ENCODE measurements at regions not wholly inside any gene's neighbourhood (a gene's known extent, or its start where the extent isn't known, plus 50 kb on each side); places are given as distances from the start of the nearest gene placed in this dataset.

DNA sequence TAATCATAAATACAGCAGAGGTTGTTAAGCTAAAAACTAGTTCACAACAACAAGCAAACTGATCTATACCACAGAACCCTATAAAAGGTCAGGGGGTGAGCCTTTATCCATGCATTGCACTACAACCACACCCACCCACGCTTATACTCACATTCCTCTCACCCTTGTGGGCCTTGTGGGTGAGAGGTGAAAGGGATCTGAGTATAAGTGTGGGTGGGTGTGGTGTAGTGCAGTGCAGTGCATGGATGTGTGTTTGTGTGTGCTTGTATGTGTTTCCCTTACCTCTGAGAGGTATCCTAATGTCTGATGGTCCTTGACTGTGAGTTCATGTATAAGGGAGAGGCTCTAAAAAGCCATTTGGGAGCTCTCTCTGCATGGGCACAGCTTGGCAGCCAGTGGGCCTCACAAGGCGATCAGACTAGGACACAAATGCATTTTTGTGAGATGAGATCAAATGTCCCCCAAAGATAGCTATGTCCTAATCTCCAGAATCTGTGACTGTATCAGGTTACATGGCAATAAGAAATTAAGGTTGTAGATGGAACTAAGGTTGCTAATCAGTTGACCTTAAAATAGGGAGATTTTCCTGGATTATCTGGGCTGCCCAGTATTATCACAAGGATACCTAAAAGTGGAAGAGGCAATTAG is 95.5 kb upstream of the DPT start:
- peaks cover 3% of the 10 kb centered on the region for H3K27me3 Mint-ChIP-seq (ENCODE audit: unreplicated experiment)
- H3K27ac Mint-ChIP-seq (ENCODE audit: unreplicated experiment) = peak overlapping the region; percentile 41
- TF ChIP-seq CTCF (IDR thresholded peaks at IDR 0.05; ENCODE audit: partially characterized antibody, unreplicated experiment) = no peak
- H3K4me1 Mint-ChIP-seq (ENCODE audit: low read depth, unreplicated experiment) = no peaks in the 10 kb centered on the region
- H3K4me3 Mint-ChIP-seq (ENCODE audit: unreplicated experiment) = no peak overlapping the region
- H3K36me3 Mint-ChIP-seq (ENCODE audit: unreplicated experiment) = no peaks in the 10 kb centered on the region
- H3K9me3 Mint-ChIP-seq (ENCODE audit: unreplicated experiment) = no peaks in the 10 kb centered on the region
- DNase-seq = no peak

GRCh38 chr1:168825129-168825528 is 96.1 kb upstream of the DPT start:
- no peak for DNase-seq
- H3K27me3 Mint-ChIP-seq (ENCODE audit: unreplicated experiment) = peaks cover 4% of the 10 kb centered on the region
- no peaks in the 10 kb centered on the region for H3K36me3 Mint-ChIP-seq (ENCODE audit: unreplicated experiment)
- no peak overlapping the region for H3K4me3 Mint-ChIP-seq (ENCODE audit: unreplicated experiment)
- H3K27ac Mint-ChIP-seq (ENCODE audit: unreplicated experiment) = no peak overlapping the region
- H3K9me3 Mint-ChIP-seq (ENCODE audit: unreplicated experiment) = no peaks in the 10 kb centered on the region
- H3K4me1 Mint-ChIP-seq (ENCODE audit: low read depth, unreplicated experiment) = no peaks in the 10 kb centered on the region
- TF ChIP-seq CTCF (IDR thresholded peaks at IDR 0.05; ENCODE audit: partially characterized antibody, unreplicated experiment) = no peak

DNA sequence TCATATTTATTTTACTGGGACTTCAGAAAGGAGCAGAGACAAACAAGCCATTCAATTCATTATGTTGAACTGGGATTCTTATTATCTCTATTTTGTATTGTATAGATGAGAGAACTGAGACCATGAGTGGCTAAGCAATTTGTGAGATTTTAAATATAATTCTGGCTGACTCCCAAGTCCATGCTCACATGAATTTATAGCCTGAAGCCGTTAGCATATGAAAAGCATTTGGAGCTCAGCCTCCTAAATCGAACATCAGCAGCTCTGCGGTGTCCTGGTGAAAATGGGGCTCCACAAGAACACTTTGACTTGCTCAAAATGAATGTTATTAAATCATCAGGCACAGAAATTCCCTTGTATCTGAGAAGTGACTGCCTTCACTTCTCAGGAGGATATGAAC is 96.8 kb upstream of the DPT start:
- no peak for TF ChIP-seq CTCF (IDR thresholded peaks at IDR 0.05; ENCODE audit: partially characterized antibody, unreplicated experiment)
- no peaks in the 10 kb centered on the region for H3K4me1 Mint-ChIP-seq (ENCODE audit: low read depth, unreplicated experiment)
- no peak overlapping the region for H3K27ac Mint-ChIP-seq (ENCODE audit: unreplicated experiment)
- no peaks in the 10 kb centered on the region for H3K36me3 Mint-ChIP-seq (ENCODE audit: unreplicated experiment)
- no peak overlapping the region for H3K4me3 Mint-ChIP-seq (ENCODE audit: unreplicated experiment)
- peaks cover 4% of the 10 kb centered on the region for H3K27me3 Mint-ChIP-seq (ENCODE audit: unreplicated experiment)
- H3K9me3 Mint-ChIP-seq (ENCODE audit: unreplicated experiment) = no peaks in the 10 kb centered on the region
- no peak for DNase-seq

GRCh38 chr1:168826269-168826668 is 97.3 kb upstream of the DPT start:
- Mint-ChIP-seq H3K4me1 (ENCODE audit: low read depth, unreplicated experiment) (no peaks in the 10 kb centered on the region), H3K9me3 (ENCODE audit: unreplicated experiment) (no peaks in the 10 kb centered on the region), H3K36me3 (ENCODE audit: unreplicated experiment) (no peaks in the 10 kb centered on the region), H3K4me3 (ENCODE audit: unreplicated experiment) (no peak overlapping the region), H3K27me3 (ENCODE audit: unreplicated experiment) (peaks cover 3% of the 10 kb centered on the region), H3K27ac (ENCODE audit: unreplicated experiment) (no peak overlapping the region)
- no peak for TF ChIP-seq CTCF (IDR thresholded peaks at IDR 0.05; ENCODE audit: partially characterized antibody, unreplicated experiment)
- no peak for DNase-seq

GRCh38 chr1:168827557-168827956 is 98.6 kb upstream of the DPT start:
- Mint-ChIP-seq H3K4me1 (ENCODE audit: low read depth, unreplicated experiment) (no peaks in the 10 kb centered on the region), H3K36me3 (ENCODE audit: unreplicated experiment) (no peaks in the 10 kb centered on the region), H3K4me3 (ENCODE audit: unreplicated experiment) (no peak overlapping the region), H3K27me3 (ENCODE audit: unreplicated experiment) (peaks cover 1% of the 10 kb centered on the region), H3K9me3 (ENCODE audit: unreplicated experiment) (peaks cover 1% of the 10 kb centered on the region), H3K27ac (ENCODE audit: unreplicated experiment) (no peak overlapping the region)
- no peak for DNase-seq
- no peak for TF ChIP-seq CTCF (IDR thresholded peaks at IDR 0.05; ENCODE audit: partially characterized antibody, unreplicated experiment)

Measured in glutamatergic neuron (in vitro differentiated cells).